GM23338 (cell line): ENCODE measurements at regions not wholly inside any gene's neighbourhood (a gene's known extent, or its start where the extent isn't known, plus 50 kb on each side); places are given as distances from the start of the nearest gene placed in this dataset.

ENCODE experiments used
- ATAC-seq: fragments of 200-7000 bp; cut with Tn5 transposase; 3 replicates; pipeline ENCODE4 v1.9.1; 2020
- DNase-seq: peaks from one replicate; pipeline ENCODE4 v3.0.0-alpha.2; 2015; ENCODE audit warnings: low spot score
- H2AFZ ChIP-seq: fragments of 200-600 bp; sonication (generic); 2 replicates; pipeline ENCODE4 v1.8.0; 2016; ENCODE audit warnings: antibody characterized with exemption, mild to moderate bottlenecking, moderate library complexity
- H3F3A ChIP-seq: fragments of 200-600 bp; sonication (generic); replicated peaks from 2 replicates; pipeline ENCODE4 v1.8.0; 2017; ENCODE audit warnings: antibody characterized with exemption, mixed run types, low read depth
- H3K27ac ChIP-seq: fragments of 200-600 bp; sonication (generic); 2 replicates; pipeline ENCODE4 v1.6.1; 2016; ENCODE audit warnings: low read depth
- H3K27me3 ChIP-seq: fragments of 200-600 bp; sonication (generic); 2 replicates; pipeline ENCODE4 v1.8.0; 2016; ENCODE audit warnings: mild to moderate bottlenecking, mixed run types, moderate library complexity; ENCODE audit not compliant: insufficient read depth
- H3K36me3 ChIP-seq: fragments of 200-600 bp; sonication (generic); 2 replicates; pipeline ENCODE4 v1.8.0; 2016; ENCODE audit warnings: mild to moderate bottlenecking; ENCODE audit not compliant: insufficient read depth
- H3K4me1 ChIP-seq: fragments of 200-600 bp; sonication (generic); 2 replicates; pipeline ENCODE4 v1.8.0; 2016; ENCODE audit warnings: mild to moderate bottlenecking, moderate library complexity; ENCODE audit not compliant: insufficient read depth
- H3K4me2 ChIP-seq: fragments of 200-600 bp; sonication (generic); 2 replicates; pipeline ENCODE4 v1.7.1; 2017; ENCODE audit warnings: mixed run types
- H3K4me3 ChIP-seq: fragments of 200-600 bp; sonication (generic); 2 replicates; pipeline ENCODE4 v1.6.1; 2016; ENCODE audit warnings: mixed run types
- H3K79me2 ChIP-seq: fragments of 200-600 bp; sonication (generic); replicated peaks from 2 replicates; pipeline ENCODE4 v1.8.0; 2017; ENCODE audit warnings: mild to moderate bottlenecking; ENCODE audit not compliant: insufficient read depth
- H3K9me2 ChIP-seq: fragments of 200-600 bp; sonication (generic); 2 replicates; pipeline ENCODE4 v1.8.0; 2017; ENCODE audit not compliant: insufficient read depth
- H4K20me1 ChIP-seq: fragments of 200-600 bp; sonication (generic); replicated peaks from 2 replicates; pipeline ENCODE4 v1.8.0; 2017; ENCODE audit warnings: mild to moderate bottlenecking; ENCODE audit not compliant: insufficient read depth
- H3K27ac Mint-ChIP-seq: 2 replicates; pipeline ENCODE4 v1.8.0; 2020; ENCODE audit warnings: inconsistent platforms, mild to moderate bottlenecking, moderate library complexity, mixed read lengths
- H3K27me3 Mint-ChIP-seq: 3 replicates; pipeline ENCODE4 v1.8.0; 2022; ENCODE audit warnings: low read depth, mild to moderate bottlenecking, moderate library complexity, mixed read lengths, inconsistent platforms; ENCODE audit not compliant: insufficient read depth, poor library complexity
- H3K36me3 Mint-ChIP-seq: 3 replicates; pipeline ENCODE4 v1.8.0; 2021; ENCODE audit warnings: low read depth, mild to moderate bottlenecking, inconsistent platforms, moderate library complexity, mixed read lengths
- H3K4me1 Mint-ChIP-seq: 3 replicates; pipeline ENCODE4 v1.8.0; 2020; ENCODE audit warnings: mild to moderate bottlenecking, inconsistent platforms, mixed read lengths
- H3K4me3 Mint-ChIP-seq: 3 replicates; pipeline ENCODE4 v1.8.0; 2021; ENCODE audit warnings: moderate library complexity, mild to moderate bottlenecking, inconsistent platforms, mixed read lengths
- H3K9me3 Mint-ChIP-seq: 3 replicates; pipeline ENCODE4 v1.8.0; 2020; ENCODE audit warnings: moderate library complexity, mild to moderate bottlenecking, inconsistent platforms, mixed read lengths
- CREB1 ChIP-seq: fragments of 250-450 bp; sonication (Bioruptor Pico); IDR thresholded peaks from 2 replicates; pipeline ENCODE4 v1.5.0; 2020; ENCODE audit warnings: low read depth, mild to moderate bottlenecking, moderate library complexity
- CTCF ChIP-seq, 2 experiments: fragments of 200-600 bp in 1 of 2; sonication (generic) in 1 of 2; conservative IDR thresholded peaks; 2 replicates each; pipeline versions ENCODE4 v1.5.1 to v1.6.1; 2016 to 2017; ENCODE audit warnings: antibody characterized with exemption in 2 of 2, low read depth in 2 of 2, mild to moderate bottlenecking in 2 of 2, moderate library complexity in 1 of 2
- ETS1 ChIP-seq: IDR thresholded peaks from 2 replicates; pipeline ENCODE4 v1.6.1; 2016; ENCODE audit warnings: antibody characterized with exemption
- EZH2 ChIP-seq: fragments of 200-600 bp; sonication (generic); IDR thresholded peaks from one replicate; pipeline ENCODE4 v1.8.0; 2017; ENCODE audit warnings: antibody characterized with exemption, mild to moderate bottlenecking, low read depth; ENCODE audit not compliant: unreplicated experiment
- EZH2phosphoT487 ChIP-seq: fragments of 200-600 bp; sonication (generic); IDR thresholded peaks from one replicate; pipeline ENCODE4 v1.8.1; 2018; ENCODE audit warnings: antibody characterized with exemption; ENCODE audit not compliant: unreplicated experiment
- JUNB ChIP-seq: IDR thresholded peaks from one replicate; pipeline ENCODE4 v1.6.1; 2016; ENCODE audit warnings: antibody characterized with exemption; ENCODE audit not compliant: unreplicated experiment
- NANOG ChIP-seq: IDR thresholded peaks from 2 replicates; pipeline ENCODE4 v1.6.1; 2016; ENCODE audit warnings: antibody characterized with exemption, borderline replicate concordance
- POLR2AphosphoS5 ChIP-seq: IDR thresholded peaks from 2 replicates; pipeline ENCODE4 v1.6.1; 2016; ENCODE audit warnings: antibody characterized with exemption, low read depth
- REST ChIP-seq: IDR thresholded peaks from one replicate; pipeline ENCODE4 v1.6.1; 2018; ENCODE audit warnings: antibody characterized with exemption; ENCODE audit not compliant: unreplicated experiment
- ZNF114 ChIP-seq: fragments of 250-450 bp; sonication (Bioruptor Pico); IDR thresholded peaks from 2 replicates; pipeline ENCODE4 v1.5.0; 2020; ENCODE audit warnings: mild to moderate bottlenecking, moderate library complexity
- ZNF331 ChIP-seq: fragments of 250-450 bp; sonication (Bioruptor Pico); IDR thresholded peaks from 2 replicates; pipeline ENCODE4 v1.5.0; 2020; ENCODE audit warnings: low read depth, mild to moderate bottlenecking, moderate library complexity
- ZNF462 ChIP-seq: fragments of 250-450 bp; sonication (Bioruptor Pico); IDR thresholded peaks from 2 replicates; pipeline ENCODE4 v1.5.0; 2020; ENCODE audit warnings: mild to moderate bottlenecking, moderate library complexity

- no peak overlapping the region for H3K27ac ChIP-seq
- no peak overlapping the region for H3K4me2 ChIP-seq
- no peaks in the 10 kb centered on the region for H3K9me2 ChIP-seq
- H3K4me1 ChIP-seq: peaks cover 5% of the 10 kb centered on the region
- Mint-ChIP-seq H3K4me1 (peaks cover 22% of the 10 kb centered on the region), H3K36me3 (no peaks in the 10 kb centered on the region), H3K27ac (no peak overlapping the region), H3K4me3 (no peak overlapping the region), H3K9me3 (no peaks in the 10 kb centered on the region; the same call in 2 of the 3 replicates), H3K27me3 (peaks cover 1% of the 10 kb centered on the region)
- TF ChIP-seq REST (no peak), POLR2AphosphoS5 (no peak), EZH2 (no peak), ZNF331 (CRISPR knock-in tag) (no peak), JUNB (no peak), ZNF114 (CRISPR knock-in tag) (no peak), ZNF462 (no peak), CREB1 (CRISPR knock-in tag) (no peak), NANOG (no peak), CTCF (conservative IDR thresholded peaks at IDR 0.05; ENCODE audit: low read depth in 2 of 2) (no peak), EZH2phosphoT487 (no peak), ETS1 (no peak)
- no peak overlapping the region for H3K4me3 ChIP-seq
- DNase-seq (no peak), ATAC-seq (no peak)
- no peaks in the 10 kb centered on the region for H3F3A ChIP-seq
- no peaks in the 10 kb centered on the region for H4K20me1 ChIP-seq
- H3K36me3 ChIP-seq: no peaks in the 10 kb centered on the region
- H3K27me3 ChIP-seq: no peaks in the 10 kb centered on the region
- no peaks in the 10 kb centered on the region for H3K79me2 ChIP-seq
- no peak overlapping the region for H2AFZ ChIP-seq
Observed at GRCh38 chr2:16188261-16188890, 248.0 kb downstream of the MYCN start.
